HEK293T (cell line): ENCODE measurements at regions not wholly inside any gene's neighbourhood (a gene's known extent, or its start where the extent isn't known, plus 50 kb on each side); places are given as distances from the start of the nearest gene placed in this dataset.
A peak's percentile ranks its signal among the peaks of the same experiment; 100 is the strongest.

Experiments used
- CTCF ChIA-PET: fragments of 350-600 bp; formaldehyde crosslinking; extraction: SDS; loops from one replicate; lab custom pipeline; 2021; ENCODE audit warnings: antibody characterized with exemption, inconsistent platforms; lab: Yijun Ruan, JAX
- POLR2A ChIA-PET: fragments of 350-600 bp; formaldehyde crosslinking; extraction: SDS; loops from one replicate; lab custom pipeline; 2020; ENCODE audit warnings: antibody characterized with exemption, inconsistent platforms; lab: Yijun Ruan, JAX
- DNase-seq: peaks from one replicate; pipeline ENCODE4 v3.0.0; 2012; ENCODE audit warnings: mixed read lengths; ENCODE audit errors: extremely low spot score
- ARNT ChIP-seq: fragments of 450-650 bp; IDR thresholded peaks from 2 replicates; pipeline ENCODE4 v1.6.1; 2017; ENCODE audit warnings: mild to moderate bottlenecking
- BHLHE40 ChIP-seq: fragments of 450-650 bp; IDR thresholded peaks from 2 replicates; pipeline ENCODE4 v1.6.1; 2016; ENCODE audit warnings: mild to moderate bottlenecking, moderate library complexity, borderline replicate concordance
- CTBP1 ChIP-seq: fragments of 450-650 bp; IDR thresholded peaks from 2 replicates; pipeline ENCODE4 v1.6.1; 2016; ENCODE audit warnings: borderline replicate concordance
- ELF4 ChIP-seq: fragments of 450-650 bp; IDR thresholded peaks from 2 replicates; pipeline ENCODE4 v1.6.1; 2017; ENCODE audit warnings: antibody characterized with exemption
- FOXA1 ChIP-seq: fragments of 450-650 bp; IDR thresholded peaks from 2 replicates; pipeline ENCODE4 v1.6.1; 2016; ENCODE audit warnings: mild to moderate bottlenecking
- FOXK2 ChIP-seq: fragments of 450-650 bp; IDR thresholded peaks from 2 replicates; pipeline ENCODE4 v1.6.1; 2016; ENCODE audit warnings: mild to moderate bottlenecking
- FOXM1 ChIP-seq: fragments of 450-650 bp; IDR thresholded peaks from 2 replicates; pipeline ENCODE4 v1.6.1; 2017; ENCODE audit warnings: mild to moderate bottlenecking, borderline replicate concordance
- HDGF ChIP-seq: fragments of 450-650 bp; IDR thresholded peaks from 2 replicates; pipeline ENCODE4 v1.6.1; 2017; ENCODE audit warnings: antibody characterized with exemption, borderline replicate concordance
- L3MBTL2 ChIP-seq: fragments of 450-650 bp; conservative IDR thresholded peaks from 2 replicates; pipeline ENCODE4 v1.6.1; 2016; ENCODE audit warnings: mild to moderate bottlenecking
- LEF1 ChIP-seq: fragments of 450-650 bp; IDR thresholded peaks from 2 replicates; pipeline ENCODE4 v1.6.1; 2017; ENCODE audit warnings: mild to moderate bottlenecking, borderline replicate concordance
- NFRKB ChIP-seq: fragments of 450-650 bp; IDR thresholded peaks from 2 replicates; pipeline ENCODE4 v1.6.1; 2016; ENCODE audit warnings: mild to moderate bottlenecking, moderate library complexity
- SP1 ChIP-seq: fragments of 450-650 bp; IDR thresholded peaks from 2 replicates; pipeline ENCODE4 v1.6.1; 2017
- SUZ12 ChIP-seq: fragments of 450-650 bp; IDR thresholded peaks from 2 replicates; pipeline ENCODE4 v1.6.1; 2016; ENCODE audit warnings: mild to moderate bottlenecking
- TARDBP ChIP-seq: fragments of 450-650 bp; IDR thresholded peaks from 2 replicates; pipeline ENCODE4 v1.6.1; 2016
- ZNF384 ChIP-seq: fragments of 450-650 bp; IDR thresholded peaks from 2 replicates; pipeline ENCODE4 v1.6.1; 2016
- TF ChIP-seq, protein P1 (sequence below): fragments of 450-650 bp; IDR thresholded peaks from 2 replicates; pipeline ENCODE4 v1.6.1; 2016

DNA sequence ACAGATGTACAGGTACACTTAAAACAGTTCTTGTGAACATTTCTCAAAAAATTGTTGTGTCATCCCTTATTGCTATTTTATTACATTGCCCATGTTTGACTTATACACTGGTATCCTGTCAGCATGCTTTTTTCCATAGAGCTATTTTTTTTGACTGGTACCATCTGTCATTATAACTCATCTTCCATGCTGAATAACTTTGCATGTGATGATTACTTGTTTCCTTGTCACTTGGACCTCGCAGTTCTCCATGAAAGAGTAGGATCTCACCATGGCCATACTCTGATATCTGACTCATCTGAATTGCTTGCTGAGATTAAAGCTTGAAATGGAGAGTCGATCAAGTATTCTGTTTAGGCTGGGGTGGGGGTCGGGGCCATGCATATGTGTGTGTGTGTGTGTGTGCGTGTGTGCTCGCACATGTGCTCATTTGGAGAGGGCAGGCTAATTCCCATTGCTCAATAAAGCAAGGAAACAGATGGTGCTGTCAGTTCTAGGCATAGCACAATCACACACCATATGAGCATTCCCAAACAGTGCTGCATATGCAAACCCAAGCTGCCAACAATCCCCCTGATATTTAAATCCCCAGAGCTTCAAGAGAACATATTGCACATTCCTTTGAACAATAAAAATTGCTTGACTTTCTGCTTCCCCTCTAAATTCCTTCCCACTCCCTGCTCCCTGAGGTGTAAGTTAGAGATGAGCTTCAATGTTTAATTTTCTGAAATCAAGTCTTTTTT is 62.9 kb downstream of the NHLRC3 start:
- CTCF ChIA-PET: no interaction called here
- POLR2A ChIA-PET: no interaction called here
- TF ChIP-seq CTBP1 (no peak), SUZ12 (no peak), LEF1 (no peak), HDGF (no peak), SP1 (no peak), FOXA1 (no peak)
- DNase-seq: no peak

DNA sequence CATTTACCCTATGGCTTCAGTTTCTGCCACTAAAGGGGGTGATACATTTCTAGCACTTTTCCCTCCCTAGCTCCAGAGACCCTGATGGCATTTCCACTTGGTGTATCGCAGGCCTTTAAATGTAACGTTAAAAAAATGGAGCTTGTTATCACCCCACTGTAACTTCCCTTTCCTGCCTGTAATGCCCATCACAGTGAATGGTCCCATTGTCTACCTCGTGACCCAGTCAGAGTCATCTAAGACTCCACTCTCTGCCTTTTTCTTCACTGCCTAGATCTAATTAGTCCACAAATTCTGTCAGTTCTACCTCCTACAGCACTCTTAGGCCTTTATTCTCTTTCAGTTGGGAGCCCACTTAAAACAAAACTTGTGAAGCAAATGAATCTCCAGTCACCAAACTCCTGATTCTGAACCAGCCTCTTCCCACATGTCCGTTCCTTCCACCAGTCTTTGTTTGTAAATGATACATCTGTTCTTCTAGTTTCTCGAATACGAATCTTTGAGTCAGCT is 64.8 kb downstream of the NHLRC3 start:
- TF ChIP-seq ELF4 (no peak), CTBP1 (no peak), TARDBP (no peak), L3MBTL2 (no peak)
- DNase-seq: no peak
- POLR2A ChIA-PET: no interaction called here
- CTCF ChIA-PET: interaction anchor here (0.6 kb wide), 2 partner anchors 9 to 501 kb away, joined by 3 read pairs; no protein-coding TSS in a partner anchor

DNA sequence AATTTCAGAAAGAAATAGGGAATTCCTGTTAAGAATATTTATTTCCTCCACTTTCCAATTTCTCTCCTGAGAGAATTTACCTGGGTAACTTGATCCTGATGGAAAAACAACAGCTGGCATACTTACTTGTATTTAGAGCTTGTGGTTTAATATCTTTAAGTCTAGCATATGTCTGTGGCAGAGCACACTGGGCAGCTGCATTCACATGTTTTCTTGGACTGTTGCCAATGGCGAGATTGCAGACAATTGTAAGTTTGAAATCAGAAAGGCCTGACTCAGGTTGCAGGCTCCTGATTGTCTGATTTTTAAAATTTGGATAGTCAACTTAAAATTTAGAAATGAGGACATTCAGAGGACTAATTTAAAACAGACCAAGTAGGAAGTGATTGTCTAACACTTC is 66.9 kb downstream of the NHLRC3 start:
- TF ChIP-seq CTBP1 (no peak), FOXK2 (no peak), HDGF (no peak), L3MBTL2 (no peak), ARNT (no peak), ELF4 (no peak), LEF1 (no peak), NFRKB (no peak), FOXM1 (no peak), SP1 (no peak), BHLHE40 (no peak), ZNF384 (no peak), TARDBP (no peak), SUZ12 (no peak), FOXA1 (no peak)
- TF ChIP-seq, protein P1, sequence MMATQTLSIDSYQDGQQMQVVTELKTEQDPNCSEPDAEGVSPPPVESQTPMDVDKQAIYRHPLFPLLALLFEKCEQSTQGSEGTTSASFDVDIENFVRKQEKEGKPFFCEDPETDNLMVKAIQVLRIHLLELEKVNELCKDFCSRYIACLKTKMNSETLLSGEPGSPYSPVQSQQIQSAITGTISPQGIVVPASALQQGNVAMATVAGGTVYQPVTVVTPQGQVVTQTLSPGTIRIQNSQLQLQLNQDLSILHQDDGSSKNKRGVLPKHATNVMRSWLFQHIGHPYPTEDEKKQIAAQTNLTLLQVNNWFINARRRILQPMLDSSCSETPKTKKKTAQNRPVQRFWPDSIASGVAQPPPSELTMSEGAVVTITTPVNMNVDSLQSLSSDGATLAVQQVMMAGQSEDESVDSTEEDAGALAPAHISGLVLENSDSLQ: no peak
- CTCF ChIA-PET: interaction anchor here (0.6 to 1.2 kb wide), 2 partner anchors 154 to 511 kb away, joined by 3 read pairs; no protein-coding TSS in a partner anchor
- no peak for DNase-seq
- POLR2A ChIA-PET: no interaction called here

DNA sequence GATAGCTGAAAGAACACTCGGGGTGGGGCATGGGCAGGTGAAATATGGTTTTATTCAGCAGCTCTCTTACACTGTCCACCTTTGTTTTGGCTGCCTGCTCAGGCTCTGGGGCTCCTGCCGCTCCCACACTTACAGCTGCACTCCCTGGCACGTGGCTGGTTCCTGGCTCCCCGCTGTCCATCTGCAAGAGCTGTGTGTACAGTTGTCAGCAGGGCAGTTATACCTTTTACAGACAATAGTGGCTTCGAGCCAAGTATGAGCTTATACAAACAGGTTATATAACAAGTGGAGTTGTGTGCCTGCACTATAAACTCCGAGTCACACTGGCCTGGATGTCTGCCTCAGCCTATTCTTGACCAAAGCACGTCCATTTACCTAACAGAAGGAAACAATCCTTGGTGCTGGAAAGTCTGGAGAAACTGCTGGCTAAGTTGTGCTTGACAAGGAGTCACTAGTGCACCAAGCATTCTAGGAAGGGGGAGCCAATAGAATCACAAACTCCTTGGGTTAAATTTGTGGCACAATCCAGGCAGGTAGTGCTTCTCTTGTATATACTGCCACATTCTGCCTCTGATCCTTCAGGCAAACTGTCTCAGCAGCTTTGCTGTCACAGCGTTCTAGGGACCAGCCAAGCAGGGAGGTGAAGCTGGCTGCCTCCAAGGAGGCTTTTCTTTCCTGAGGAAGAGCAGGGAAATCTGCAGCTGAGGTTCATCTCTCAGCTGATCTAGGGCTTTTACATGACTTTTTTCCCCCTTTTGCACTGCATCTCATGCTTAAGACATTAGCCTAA is 68.2 kb downstream of the NHLRC3 start:
- TF ChIP-seq SUZ12: no peak
- 0 out of 2 replicates have a peak, but pooled peaks have one; percentile 30 for TF ChIP-seq L3MBTL2
- no peak for TF ChIP-seq BHLHE40
- ChIA-PET POLR2A (no interaction called here), CTCF (interaction anchor here (1.2 kb wide), 1 partner anchor 510 kb away, joined by 3 read pairs; no protein-coding TSS in a partner anchor)
- DNase-seq: no peak

DNA sequence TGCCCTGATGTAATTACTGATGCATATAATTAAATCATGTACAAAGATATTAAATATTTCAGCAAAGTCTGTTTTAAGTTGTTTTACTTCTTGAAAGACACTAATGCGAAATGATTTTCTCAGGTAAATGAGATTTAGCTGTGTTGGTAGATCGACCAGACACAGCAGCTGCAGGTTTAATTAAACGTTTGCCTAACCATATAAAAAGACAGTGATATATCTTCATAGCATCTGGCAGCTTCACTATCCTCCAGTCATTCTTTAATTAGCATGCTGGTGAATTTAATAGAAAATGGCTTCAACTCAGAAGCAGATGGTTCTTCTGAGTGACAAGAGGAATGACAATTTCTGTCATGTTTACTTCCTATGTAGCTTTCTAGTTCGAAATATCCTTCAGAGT is 69.3 kb downstream of the NHLRC3 start:
- DNase-seq: no peak
- CTCF ChIA-PET: no interaction called here
- no peak for TF ChIP-seq L3MBTL2
- TF ChIP-seq NFRKB: no peak
- no peak for TF ChIP-seq FOXK2
- no peak for TF ChIP-seq TARDBP
- no peak for TF ChIP-seq ELF4
- TF ChIP-seq ZNF384: no peak
- POLR2A ChIA-PET: no interaction called here

DNA sequence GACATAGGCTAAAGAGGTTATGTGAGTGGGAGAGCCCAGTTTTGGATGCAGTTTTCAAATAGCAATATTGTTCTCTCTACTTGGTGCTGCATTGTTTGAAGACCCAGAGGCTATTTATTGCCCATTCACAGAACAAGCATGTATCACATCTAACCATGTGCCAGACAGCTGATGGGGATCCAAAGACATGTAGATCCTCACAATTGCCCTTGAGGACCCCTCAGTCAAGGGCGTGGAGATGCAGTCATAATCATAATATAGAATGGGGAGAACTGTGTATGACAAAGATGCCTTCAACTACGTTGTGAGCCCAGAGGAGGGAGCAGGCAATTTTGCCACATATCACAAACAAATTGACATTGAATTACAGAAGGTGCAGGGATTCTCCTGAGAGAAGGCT is 70.5 kb downstream of the NHLRC3 start:
- TF ChIP-seq CTBP1: no peak
- no peak for TF ChIP-seq NFRKB
- no peak for TF ChIP-seq HDGF
- TF ChIP-seq SP1: no peak
- no peak for TF ChIP-seq L3MBTL2
- no peak for TF ChIP-seq FOXK2
- DNase-seq: no peak
- POLR2A ChIA-PET: no interaction called here
- CTCF ChIA-PET: no interaction called here

DNA sequence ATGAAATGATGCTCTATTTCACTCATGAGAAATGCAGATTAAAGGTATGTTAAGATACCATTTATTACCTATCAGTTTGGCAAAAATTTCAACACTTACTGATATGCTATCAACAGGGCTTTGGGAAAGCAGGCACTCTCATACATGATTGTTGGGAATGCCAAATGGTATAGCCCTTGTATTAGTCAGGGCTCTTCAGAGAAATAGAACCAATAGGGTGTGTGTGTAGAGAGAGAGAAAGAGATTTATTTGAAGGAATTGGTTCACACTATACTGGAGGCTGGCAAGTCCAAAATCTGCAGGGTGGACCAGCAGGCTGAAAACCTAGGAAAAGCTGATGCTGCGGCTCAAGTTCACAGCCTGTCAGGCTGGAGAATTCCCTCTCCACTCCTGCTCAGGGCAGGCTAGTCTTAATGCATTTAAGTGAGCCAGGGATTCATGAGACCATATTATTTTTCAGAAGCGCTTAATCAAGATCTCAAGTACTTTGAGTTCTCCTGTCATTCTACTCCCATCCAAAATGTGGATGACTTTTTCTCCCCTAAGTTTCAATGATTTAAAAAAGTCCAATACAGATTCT is 72.4 kb downstream of the NHLRC3 start:
- DNase-seq: no peak
- POLR2A ChIA-PET: no interaction called here
- no peak for TF ChIP-seq HDGF
- no peak for TF ChIP-seq ELF4
- no peak for TF ChIP-seq FOXA1
- no peak for TF ChIP-seq L3MBTL2
- no peak for TF ChIP-seq ARNT
- no peak for TF ChIP-seq FOXK2
- no peak for TF ChIP-seq LEF1
- TF ChIP-seq NFRKB: no peak
- TF ChIP-seq SP1: no peak
- TF ChIP-seq CTBP1: no peak
- no peak for TF ChIP-seq ZNF384
- TF ChIP-seq, protein P1: no peak
- no peak for TF ChIP-seq SUZ12
- no peak for TF ChIP-seq BHLHE40
- TF ChIP-seq TARDBP: no peak
- CTCF ChIA-PET: no interaction called here
